CD4-positive, alpha-beta T cell (primary cell): ENCODE measurements at regions not wholly inside any gene's neighbourhood (a gene's known extent, or its start where the extent isn't known, plus 50 kb on each side); places are given as distances from the start of the nearest gene placed in this dataset.

Experiments used
- ATAC-seq: fragments of 200-7000 bp; cut with Tn5 transposase; one replicate; pipeline ENCODE4 v1.10.0; 2022; ENCODE audit warnings: mild to moderate bottlenecking; ENCODE audit not compliant: poor library complexity
- CTCF ChIA-PET: fragments of 350-600 bp; sonication (Branson Sonifier 250); formaldehyde crosslinking; loops from one replicate; lab custom pipeline; 2021; ENCODE audit warnings: antibody characterized with exemption, inconsistent platforms; lab: Charles Lee
- POLR2A ChIA-PET: fragments of 350-600 bp; sonication (Branson Sonifier 250); formaldehyde crosslinking; loops from one replicate; lab custom pipeline; 2021; ENCODE audit warnings: antibody characterized with exemption, inconsistent platforms; lab: Charles Lee
- DNase-seq, 14 experiments: peaks; one replicate each; pipeline ENCODE4 v3.0.0-alpha.2; 2013 to 2020; ENCODE audit warnings: mixed read lengths in 2 of 14
- H3K27ac ChIP-seq, 2 donors: one replicate each; pipeline versions ENCODE4 v1.5.1 to v1.7.0; 2013; ENCODE audit warnings: low read length in 2 of 2, low read depth in 1 of 2, mild to moderate bottlenecking in 1 of 2
- H3K27me3 ChIP-seq, 2 experiments: 1 replicate in 1 of 2; 2 replicates in 1 of 2; pipeline versions ENCODE4 v1.6.1 to v1.7.0; 2013; ENCODE audit warnings: low read length in 2 of 2, control low read depth in 1 of 2, mild to moderate bottlenecking in 1 of 2, moderate library complexity in 1 of 2; ENCODE audit not compliant: insufficient read depth in 2 of 2, control insufficient read depth in 1 of 2
- H3K36me3 ChIP-seq: one replicate; pipeline ENCODE4 v1.6.1; 2013; ENCODE audit warnings: low read length, control low read depth; ENCODE audit not compliant: insufficient read depth
- H3K4me1 ChIP-seq: one replicate; pipeline ENCODE4 v1.6.1; 2013; ENCODE audit warnings: low read length, control low read depth; ENCODE audit not compliant: insufficient read depth
- H3K4me3 ChIP-seq: one replicate; pipeline ENCODE4 v1.5.1; 2013; ENCODE audit warnings: mild to moderate bottlenecking, low read length, moderate library complexity
- H3K9me3 ChIP-seq, 2 experiments: 1 replicate in 1 of 2; 2 replicates in 1 of 2; pipeline versions ENCODE4 v1.6.1 to v1.7.0; 2013; ENCODE audit warnings: low read length in 2 of 2, mild to moderate bottlenecking in 2 of 2, control low read depth in 1 of 2, moderate library complexity in 1 of 2; ENCODE audit not compliant: control insufficient read depth in 1 of 2, insufficient read depth in 1 of 2
- H3K27ac Mint-ChIP-seq: one replicate; pipeline ENCODE4 v1.8.0; 2020; ENCODE audit warnings: mixed read lengths
- H3K27me3 Mint-ChIP-seq: one replicate; pipeline ENCODE4 v1.8.0; 2021; ENCODE audit warnings: mixed read lengths
- H3K36me3 Mint-ChIP-seq: one replicate; pipeline ENCODE4 v1.8.0; 2021; ENCODE audit warnings: low read depth, mixed read lengths
- H3K4me1 Mint-ChIP-seq: one replicate; pipeline ENCODE4 v1.8.0; 2021; ENCODE audit warnings: low read depth, mixed read lengths
- H3K4me3 Mint-ChIP-seq: one replicate; pipeline ENCODE4 v1.8.0; 2020; ENCODE audit warnings: mild to moderate bottlenecking, mixed read lengths
- H3K9me3 Mint-ChIP-seq: one replicate; pipeline ENCODE4 v1.8.0; 2020; ENCODE audit warnings: mixed read lengths
- CTCF ChIP-seq: fragments of 200-600 bp; IDR thresholded peaks from one replicate; pipeline ENCODE4 v1.8.0; 2022; ENCODE audit warnings: antibody characterized with exemption, mild to moderate bottlenecking
- intact Hi-C, 2 experiments: fragments of 100-400 bp; cut with DNase I in 1 of 2; cut with micrococcal nuclease in 1 of 2; formaldehyde crosslinking; loops; one replicate each; pipeline versions ENCODE4 v1.15.1 to v1.9.0; 2023 to 2025; cut with DNase I, micrococcal nuclease

DNA sequence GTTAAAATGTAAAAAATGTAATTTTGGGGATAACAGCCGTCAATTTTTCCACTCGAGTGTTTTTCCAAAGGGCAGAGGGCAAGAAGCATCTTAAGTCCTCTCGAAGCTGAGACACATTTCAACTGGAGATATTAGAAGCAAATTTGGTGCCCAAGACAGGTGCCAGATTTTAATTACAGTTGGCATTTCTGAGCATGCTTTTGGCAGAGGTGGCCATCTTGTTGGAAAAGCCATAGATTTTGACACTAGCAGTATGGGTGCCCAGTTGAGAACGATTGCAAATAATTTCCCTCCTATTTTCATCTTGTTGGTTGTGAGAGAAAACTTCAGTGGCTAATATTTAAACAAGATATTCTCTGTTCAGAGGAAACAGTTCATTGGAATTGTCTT lies 146.3 kb downstream of the TM9SF2 start:
- Mint-ChIP-seq H3K27me3 (no peaks in the 10 kb centered on the region), H3K4me3 (no peak overlapping the region), H3K27ac (no peak overlapping the region), H3K9me3 (no peaks in the 10 kb centered on the region), H3K4me1 (peaks cover 3% of the 10 kb centered on the region), H3K36me3 (no peaks in the 10 kb centered on the region)
- no peak for TF ChIP-seq CTCF
- CTCF ChIA-PET: interaction anchor here (1.5 kb wide), 1 partner anchor 9 kb away, joined by 5 read pairs; no protein-coding TSS in a partner anchor
- Histone ChIP-seq H3K9me3 (no peaks in the 10 kb centered on the region), H3K27ac (no peak overlapping the region), H3K27me3 (no peaks in the 10 kb centered on the region), H3K4me3 (no peak overlapping the region), H3K4me1 (no peaks in the 10 kb centered on the region), H3K36me3 (no peaks in the 10 kb centered on the region)
- intact Hi-C loops: no loop called here
- POLR2A ChIA-PET: no interaction called here
- ATAC-seq: no peak
- no peak for DNase-seq

DNA sequence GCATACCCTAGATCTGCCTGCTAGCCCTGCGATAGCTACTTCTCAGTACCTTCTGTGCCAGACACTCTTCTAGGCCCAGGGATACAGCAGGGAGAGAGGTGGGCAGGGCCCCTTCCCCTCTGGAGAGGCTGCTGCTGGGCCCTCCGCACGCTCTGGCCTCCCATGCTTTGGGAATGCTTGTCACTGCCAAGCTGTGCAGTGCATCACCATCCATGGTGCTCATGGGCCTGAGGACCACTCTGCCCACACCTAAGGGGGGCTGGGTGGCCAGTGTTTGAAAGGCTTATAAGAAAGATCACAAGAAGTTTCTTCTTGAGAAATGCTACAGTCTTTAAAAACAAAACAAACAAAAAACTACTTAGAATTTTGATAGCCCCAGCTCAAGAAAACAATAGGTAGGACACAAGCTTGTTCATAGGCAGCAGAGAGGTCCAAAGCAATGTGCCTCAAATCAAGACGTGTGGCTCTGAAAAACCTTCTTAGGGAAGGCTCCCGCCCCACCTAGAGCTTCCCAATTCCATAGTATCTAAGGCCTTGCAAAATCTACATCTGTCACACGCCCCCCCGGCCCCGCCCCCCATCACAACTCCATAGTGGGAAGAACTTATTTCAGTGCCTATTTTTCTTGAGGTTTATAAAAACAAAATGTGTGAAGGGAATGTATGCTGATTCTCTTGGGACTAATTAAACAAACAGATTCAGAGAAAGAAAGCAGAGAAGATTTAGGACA lies 145.8 kb downstream of the TM9SF2 start:
- H3K36me3 ChIP-seq: no peaks in the 10 kb centered on the region
- H3K27ac Mint-ChIP-seq: no peak overlapping the region
- no peak overlapping the region for H3K4me3 ChIP-seq
- no peaks in the 10 kb centered on the region for H3K27me3 ChIP-seq
- DNase-seq (no peak), ATAC-seq (no peak)
- no peak for TF ChIP-seq CTCF
- H3K36me3 Mint-ChIP-seq: no peaks in the 10 kb centered on the region
- no peak overlapping the region for H3K27ac ChIP-seq
- CTCF ChIA-PET: interaction anchor here (1.5 kb wide), 1 partner anchor 9 kb away, joined by 5 read pairs; no protein-coding TSS in a partner anchor
- POLR2A ChIA-PET: interaction anchor here (1.1 kb wide), 1 partner anchor 41 kb away, joined by 3 read pairs; no protein-coding TSS in a partner anchor
- intact Hi-C loops: no loop called here
- H3K27me3 Mint-ChIP-seq: no peaks in the 10 kb centered on the region
- H3K4me1 Mint-ChIP-seq: peaks cover 3% of the 10 kb centered on the region
- no peaks in the 10 kb centered on the region for H3K9me3 Mint-ChIP-seq
- no peaks in the 10 kb centered on the region for H3K4me1 ChIP-seq
- H3K4me3 Mint-ChIP-seq: no peak overlapping the region
- no peaks in the 10 kb centered on the region for H3K9me3 ChIP-seq

DNA sequence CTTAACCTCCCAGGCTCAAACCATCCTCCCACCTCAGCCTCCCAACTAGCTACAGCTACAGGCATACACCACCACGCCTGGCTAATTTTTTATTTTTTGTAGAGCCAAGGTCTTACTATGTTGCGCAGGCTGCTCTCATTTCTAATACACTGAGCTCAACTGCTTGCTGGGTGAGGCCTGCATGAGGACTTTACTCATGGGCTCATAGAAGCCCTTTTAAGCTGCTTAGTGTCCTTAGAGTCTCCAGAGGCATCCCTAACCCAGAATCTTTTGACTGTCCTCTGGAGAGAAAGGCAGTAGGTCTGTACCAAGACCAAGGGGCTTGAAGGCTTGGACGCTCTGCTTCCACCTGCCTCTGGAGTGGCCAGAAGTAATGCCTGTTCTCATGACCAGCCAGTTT lies 141.6 kb downstream of the TM9SF2 start:
- Histone ChIP-seq H3K4me3 (no peak overlapping the region), H3K27me3 (no peaks in the 10 kb centered on the region), H3K4me1 (no peaks in the 10 kb centered on the region), H3K36me3 (no peaks in the 10 kb centered on the region), H3K27ac (no peak overlapping the region), H3K9me3 (no peaks in the 10 kb centered on the region)
- intact Hi-C loops: no loop called here
- no peak overlapping the region for H3K4me3 Mint-ChIP-seq
- no peaks in the 10 kb centered on the region for H3K36me3 Mint-ChIP-seq
- peaks cover 3% of the 10 kb centered on the region for H3K4me1 Mint-ChIP-seq
- H3K9me3 Mint-ChIP-seq: no peaks in the 10 kb centered on the region
- ATAC-seq (no peak), DNase-seq (no peak)
- no peak overlapping the region for H3K27ac Mint-ChIP-seq
- CTCF ChIA-PET: no interaction called here
- no peaks in the 10 kb centered on the region for H3K27me3 Mint-ChIP-seq
- POLR2A ChIA-PET: no interaction called here
- no peak for TF ChIP-seq CTCF
